B cell (primary cell): ENCODE measurements at regions not wholly inside any gene's neighbourhood (a gene's known extent, or its start where the extent isn't known, plus 50 kb on each side); places are given as distances from the start of the nearest gene placed in this dataset.

Experiments used
- ATAC-seq: fragments of 200-7000 bp; cut with Tn5 transposase; one replicate; pipeline ENCODE4 v1.10.0; 2021; ENCODE audit warnings: low read depth, mild to moderate bottlenecking, moderate number of reproducible peaks, moderate library complexity
- CTCF ChIA-PET: fragments of 350-600 bp; sonication (Branson Sonifier 250); formaldehyde crosslinking; loops from one replicate; lab custom pipeline; 2021; ENCODE audit warnings: antibody characterized with exemption, inconsistent platforms; lab: Charles Lee
- POLR2A ChIA-PET: fragments of 350-600 bp; sonication (Branson Sonifier 250); formaldehyde crosslinking; loops from one replicate; lab custom pipeline; 2021; ENCODE audit warnings: antibody characterized with exemption; lab: Charles Lee
- DNase-seq: peaks from one replicate; pipeline ENCODE4 v3.0.0; 2013
- H2AFZ ChIP-seq: 2 replicates; pipeline ENCODE4 v1.6.1; 2012; ENCODE audit warnings: mild to moderate bottlenecking, low read depth, low read length; ENCODE audit not compliant: insufficient read depth, poor library complexity, severe bottlenecking
- H3K27ac ChIP-seq, 2 donors: 1 replicate in 1 of 2; 2 replicates in 1 of 2; pipeline ENCODE4 v1.5.1; 2012 to 2013; ENCODE audit warnings: low read length in 2 of 2, mild to moderate bottlenecking in 2 of 2, moderate library complexity in 1 of 2
- H3K27me3 ChIP-seq, 4 experiments: fragments of 200-600 bp in 1 of 4; sonication (generic) in 1 of 4; replicated peaks in 1 of 4; 1 replicate in 2 of 4; 2 replicates in 2 of 4; pipeline versions ENCODE4 v1.6.1 to v1.7.0; 2013 to 2016; ENCODE audit warnings: low read length in 3 of 4, mild to moderate bottlenecking in 2 of 4, mixed read lengths in 1 of 4, moderate library complexity in 1 of 4; ENCODE audit not compliant: insufficient read depth in 4 of 4, control insufficient read depth in 3 of 4; ENCODE audit errors: control extremely low read depth in 1 of 4
- H3K36me3 ChIP-seq, 2 experiments: replicated peaks in 1 of 2; 1 replicate in 1 of 2; 2 replicates in 1 of 2; pipeline versions ENCODE4 v1.6.1 to v1.7.1; 2013; ENCODE audit warnings: low read length in 1 of 2; ENCODE audit not compliant: insufficient read depth in 2 of 2, control insufficient read depth in 1 of 2; ENCODE audit errors: control extremely low read depth in 1 of 2, extremely low read depth in 1 of 2
- H3K4me1 ChIP-seq, 2 donors: fragments of 200-600 bp in 1 of 2; sonication (generic) in 1 of 2; 1 replicate in 1 of 2; 2 replicates in 1 of 2; pipeline versions ENCODE4 v1.5.1 to v1.6.1; 2013 to 2017; ENCODE audit warnings: low read length in 2 of 2; ENCODE audit not compliant: control insufficient read depth in 2 of 2, insufficient read depth in 2 of 2
- H3K4me2 ChIP-seq: replicated peaks from 2 replicates; pipeline ENCODE3; 2012; ENCODE audit warnings: mild to moderate bottlenecking, low read depth, low read length; ENCODE audit not compliant: poor library complexity, severe bottlenecking
- H3K4me3 ChIP-seq, 5 experiments: fragments of 200-600 bp in 1 of 5; sonication (generic) in 1 of 5; 1 replicate in 3 of 5; 2 replicates in 2 of 5; pipeline versions ENCODE4 v1.5.1 to v1.7.0; 2011 to 2016; ENCODE audit warnings: low read length in 4 of 5, mild to moderate bottlenecking in 4 of 5, low read depth in 2 of 5, control low read depth in 1 of 5, moderate library complexity in 1 of 5; ENCODE audit not compliant: insufficient read depth in 1 of 5; ENCODE audit errors: control extremely low read depth in 1 of 5, extremely low read depth in 1 of 5
- H3K79me2 ChIP-seq: fragments of 200-600 bp; sonication (generic); one replicate; pipeline ENCODE4 v1.6.0; 2016; ENCODE audit warnings: low read length; ENCODE audit not compliant: control insufficient read depth, insufficient read depth
- H3K9ac ChIP-seq: fragments of 200-600 bp; sonication (generic); 2 replicates; pipeline ENCODE4 v1.6.1; 2017; ENCODE audit warnings: mild to moderate bottlenecking, low read length, moderate library complexity
- H3K9me3 ChIP-seq, 3 donors: one replicate each; pipeline versions ENCODE4 v1.6.1 to v1.7.1; 2013; ENCODE audit warnings: low read length in 2 of 3; ENCODE audit not compliant: control insufficient read depth in 2 of 3, insufficient read depth in 1 of 3; ENCODE audit errors: control extremely low read depth in 1 of 3
- H4K20me1 ChIP-seq: 2 replicates; pipeline ENCODE4 v1.6.0; 2012; ENCODE audit warnings: mild to moderate bottlenecking, low read length; ENCODE audit not compliant: insufficient read depth, control insufficient read depth, poor library complexity, severe bottlenecking
- H3K27ac Mint-ChIP-seq: one replicate; pipeline ENCODE4 v1.8.0; 2021; ENCODE audit warnings: mixed read lengths
- H3K27me3 Mint-ChIP-seq: one replicate; pipeline ENCODE4 v1.8.0; 2021; ENCODE audit warnings: mixed read lengths
- H3K4me1 Mint-ChIP-seq: one replicate; pipeline ENCODE4 v1.8.0; 2021; ENCODE audit warnings: mixed read lengths
- H3K4me3 Mint-ChIP-seq: one replicate; pipeline ENCODE4 v1.8.0; 2021; ENCODE audit warnings: mixed read lengths
- H3K9me3 Mint-ChIP-seq: one replicate; pipeline ENCODE4 v1.8.0; 2022; ENCODE audit warnings: mixed read lengths; ENCODE audit not compliant: insufficient read depth
- CTCF ChIP-seq: fragments of 200-600 bp; IDR thresholded peaks from one replicate; pipeline ENCODE4 v1.8.0; 2022; ENCODE audit warnings: antibody characterized with exemption, mild to moderate bottlenecking
- EZH2 ChIP-seq: IDR thresholded peaks from 2 replicates; pipeline ENCODE4 v1.6.1; 2012; ENCODE audit warnings: borderline replicate concordance, low read depth, mild to moderate bottlenecking, moderate library complexity, low read length; ENCODE audit not compliant: insufficient read depth, poor library complexity, severe bottlenecking
- WGBS: methylation state at CpG from one replicate; pipeline ENCODE4 v1.1.5; 2013; ENCODE audit warnings: missing lambda C conversion rate; ENCODE audit not compliant: insufficient coverage; 5-methylcytosine and 5-hydroxymethylcytosine counted together
- intact Hi-C: fragments of 100-400 bp; cut with micrococcal nuclease; formaldehyde crosslinking; loops from one replicate; pipeline ENCODE4 v1.10.0; 2022

DNA sequence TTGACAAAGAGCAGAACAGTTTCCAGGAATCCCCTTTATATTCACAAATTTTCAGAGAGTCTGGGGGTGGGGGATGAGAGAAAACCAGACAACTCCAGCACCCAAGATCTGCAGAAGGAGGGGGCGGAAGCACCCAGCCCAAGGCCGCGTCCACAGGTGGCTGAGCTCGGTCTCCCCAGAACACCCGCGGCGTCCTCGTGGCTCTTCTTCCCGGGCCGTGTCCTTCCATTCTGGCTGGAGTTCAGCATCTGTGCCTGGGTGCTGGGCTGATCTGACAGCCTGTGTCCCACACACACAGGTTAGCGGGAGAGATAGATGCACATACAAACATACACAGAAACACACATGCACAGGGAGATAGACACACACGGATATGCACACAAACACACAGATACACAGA, 455.8 kb upstream of the SALL3 start:
- H3K4me1 Mint-ChIP-seq = no peaks in the 10 kb centered on the region
- Histone ChIP-seq H3K27ac (no peak overlapping the region), H3K4me2 (no peak overlapping the region), H3K4me3 (no peak overlapping the region), H3K27me3 (no peaks in the 10 kb centered on the region), H4K20me1 (no peaks in the 10 kb centered on the region), H3K36me3 (no peaks in the 10 kb centered on the region), H3K79me2 (no peaks in the 10 kb centered on the region), H3K9me3 (peaks cover 0 to 29% (median 0%) of the 10 kb centered on the region in 3 donors), H2AFZ (no peak overlapping the region), H3K9ac (no peak overlapping the region), H3K4me1 (no peaks in the 10 kb centered on the region)
- 85% methylated on average over 12 of the region's 12 CpGs for WGBS
- H3K27me3 Mint-ChIP-seq = no peaks in the 10 kb centered on the region
- ATAC-seq = no peak
- H3K4me3 Mint-ChIP-seq = no peak overlapping the region
- CTCF ChIA-PET = no interaction called here
- DNase-seq = no peak
- POLR2A ChIA-PET = no interaction called here
- no peak for TF ChIP-seq EZH2
- no peak for TF ChIP-seq CTCF
- intact Hi-C loops = no loop called here
- H3K9me3 Mint-ChIP-seq = peaks cover 4% of the 10 kb centered on the region
- H3K27ac Mint-ChIP-seq = no peak overlapping the region

- CTCF ChIA-PET = no interaction called here
- TF ChIP-seq CTCF = no peak
- no peak for TF ChIP-seq EZH2
- H3K4me3 ChIP-seq = no peak overlapping the region
Measured at GRCh38 chr18:78525366-78526111, 454.1 kb upstream of the SALL3 start.

More at GRCh38 chr18:78525366-78526111, 454.1 kb upstream of the SALL3 start:
- H3K27ac ChIP-seq = peak overlapping the region in 1 of 2 donors; percentile 37
- intact Hi-C loops = no loop called here
- H3K36me3 ChIP-seq = no peaks in the 10 kb centered on the region
- POLR2A ChIA-PET = no interaction called here
- H3K4me2 ChIP-seq = no peak overlapping the region
- H4K20me1 ChIP-seq = no peaks in the 10 kb centered on the region
- H3K4me1 ChIP-seq = no peaks in the 10 kb centered on the region
- no peaks in the 10 kb centered on the region for H3K79me2 ChIP-seq
- peaks cover 0 to 23% (median 0%) of the 10 kb centered on the region in 3 donors for H3K9me3 ChIP-seq
- Mint-ChIP-seq H3K4me3 (no peak overlapping the region), H3K9me3 (no peaks in the 10 kb centered on the region), H3K4me1 (no peaks in the 10 kb centered on the region), H3K27me3 (no peaks in the 10 kb centered on the region), H3K27ac (no peak overlapping the region)
- no peak overlapping the region for H2AFZ ChIP-seq
- no peak overlapping the region for H3K9ac ChIP-seq
- no peak for ATAC-seq
- DNase-seq = no peak
- H3K27me3 ChIP-seq = peaks cover 0 to 3% (median 0%) of the 10 kb centered on the region in 4 experiments
- WGBS = 65% methylated on average over 7 of the region's 11 CpGs
